ENCODE measurements at regions not wholly inside any gene's neighbourhood (a gene's known extent, or its start where the extent isn't known, plus 50 kb on each side); places are given as distances from the start of the nearest gene placed in this dataset.

- Histone ChIP-seq H3K4me3 (no peak overlapping the region), H3K27ac (no peak overlapping the region)
- DNase-seq (ENCODE audit: low spot score) = no peak
- TF ChIP-seq CTCF (IDR thresholded peaks at IDR 0.05) = no peak
These were observed 286.2 kb downstream of the DHX35 start for GRCh38 chr20:39248171-39248861.

GRCh38 chr20:39246436-39246835 is 284.3 kb downstream of the DHX35 start:
- no peak for TF ChIP-seq CTCF (IDR thresholded peaks at IDR 0.05)
- DNase-seq (ENCODE audit: low spot score) = no peak
- Histone ChIP-seq H3K4me3 (no peak overlapping the region), H3K27ac (no peak overlapping the region)

- Histone ChIP-seq H3K4me3 (no peak overlapping the region), H3K27ac (no peak overlapping the region)
- no peak for TF ChIP-seq CTCF (IDR thresholded peaks at IDR 0.05)
- no peak for DNase-seq (ENCODE audit: low spot score)
These were observed 283.7 kb downstream of the DHX35 start for GRCh38 chr20:39245685-39246311.

GRCh38 chr20:39243962-39244361 is 281.8 kb downstream of the DHX35 start:
- TF ChIP-seq CTCF (IDR thresholded peaks at IDR 0.05) = no peak
- no peak overlapping the region for H3K27ac ChIP-seq
- no peak for DNase-seq (ENCODE audit: low spot score)
- H3K4me3 ChIP-seq = no peak overlapping the region

GRCh38 chr20:39242614-39243013 is 280.5 kb downstream of the DHX35 start:
- DNase-seq (ENCODE audit: low spot score) = no peak
- Histone ChIP-seq H3K27ac (no peak overlapping the region), H3K4me3 (no peak overlapping the region)
- TF ChIP-seq CTCF (IDR thresholded peaks at IDR 0.05) = no peak

GRCh38 chr20:39234520-39235095 is 272.5 kb downstream of the DHX35 start:
- no peak for DNase-seq (ENCODE audit: low spot score)
- Histone ChIP-seq H3K4me3 (no peak overlapping the region), H3K27ac (no peak overlapping the region)
- TF ChIP-seq CTCF (IDR thresholded peaks at IDR 0.05) = no peak

- no peak for TF ChIP-seq CTCF (IDR thresholded peaks at IDR 0.05)
- no peak overlapping the region for H3K4me3 ChIP-seq
- DNase-seq (ENCODE audit: low spot score) = no peak
- H3K27ac ChIP-seq = no peak overlapping the region
These were observed 271.6 kb downstream of the DHX35 start for GRCh38 chr20:39233755-39234154.

Data from coronary artery (tissue), 2 donors.